Endothelial cell of umbilical vein (primary cell): ENCODE measurements at regions not wholly inside any gene's neighbourhood (a gene's known extent, or its start where the extent isn't known, plus 50 kb on each side); places are given as distances from the start of the nearest gene placed in this dataset.

Source experiments
- BruUV-seq: library from RNA; stranded (reverse); fragments of 400-500 nt; replicated peaks from 2 replicates; lab custom pipeline; 2021; lab: Mats Ljungman, UMichigan
- CTCF ChIA-PET: fragments of 300-600, 350-600 bp; sonication (Branson Sonifier 250); formaldehyde crosslinking; loops from one replicate; lab custom pipeline; 2021; ENCODE audit warnings: antibody characterized with exemption, inconsistent platforms; lab: Charles Lee
- POLR2A ChIA-PET: fragments of 300-600, 350-600 bp; sonication (Branson Sonifier 250); formaldehyde crosslinking; loops from one replicate; lab custom pipeline; 2021; ENCODE audit warnings: antibody characterized with exemption, inconsistent platforms; lab: Charles Lee
- DNase-seq: peaks from one replicate; pipeline ENCODE4 v3.0.0-alpha.2; 2011; ENCODE audit warnings: low read depth, low spot score
- FAIRE-seq: peaks from 2 replicates; lab custom pipeline; 2011; peaks lifted over from hg19 to GRCh38; lab: Jason Lieb, UNC
- H2AFZ ChIP-seq: 2 replicates; pipeline ENCODE4 v1.6.0; 2012; ENCODE audit warnings: low read depth, low read length, control low read depth, inconsistent platforms
- H3K27ac ChIP-seq: 2 replicates; pipeline ENCODE4 v1.5.1; 2011; ENCODE audit warnings: low read depth, mild to moderate bottlenecking, control low read depth, low read length, moderate library complexity; ENCODE audit not compliant: insufficient read depth
- H3K27me3 ChIP-seq, 2 experiments: 2 replicates each; pipeline versions ENCODE4 v1.6.0 to v1.6.1; 2011; ENCODE audit warnings: low read length in 2 of 2, mixed read lengths in 1 of 2; ENCODE audit not compliant: control insufficient read depth in 2 of 2, insufficient read depth in 2 of 2
- H3K36me3 ChIP-seq, 2 experiments: 2 replicates in 1 of 2; 3 replicates in 1 of 2; pipeline ENCODE4 v1.5.1; 2011; ENCODE audit warnings: low read length in 2 of 2, mild to moderate bottlenecking in 1 of 2, moderate library complexity in 1 of 2; ENCODE audit not compliant: control insufficient read depth in 2 of 2, insufficient read depth in 2 of 2; ENCODE audit errors: extremely low read depth in 1 of 2
- H3K4me1 ChIP-seq: 3 replicates; pipeline ENCODE4 v1.5.1; 2011; ENCODE audit warnings: mild to moderate bottlenecking, low read length; ENCODE audit not compliant: control insufficient read depth, insufficient read depth; ENCODE audit errors: extremely low read depth
- H3K4me2 ChIP-seq: 2 replicates; pipeline ENCODE4 v1.6.1; 2011; ENCODE audit warnings: low read length, control low read depth, mixed read lengths; ENCODE audit not compliant: insufficient read depth
- H3K4me3 ChIP-seq, 3 experiments: fragments of 200-600 bp in 1 of 3; sonication (generic), shearing (Covaris generic) in 1 of 3; replicated peaks in 1 of 3; 2 replicates each; pipeline ENCODE4 v1.5.1; 2011 to 2016; ENCODE audit warnings: control low read depth in 3 of 3, low read length in 3 of 3, mild to moderate bottlenecking in 2 of 3, inconsistent platforms in 1 of 3, low read depth in 1 of 3, moderate library complexity in 1 of 3; ENCODE audit not compliant: insufficient read depth in 1 of 3
- H3K79me2 ChIP-seq: 2 replicates; pipeline ENCODE4 v1.6.0; 2012; ENCODE audit warnings: low read length, inconsistent platforms; ENCODE audit not compliant: control insufficient read depth, insufficient read depth
- H3K9ac ChIP-seq: replicated peaks from 2 replicates; pipeline ENCODE3; 2011; ENCODE audit warnings: low read length, control low read depth; ENCODE audit not compliant: insufficient read depth; ENCODE audit errors: extremely low read depth
- H3K9me1 ChIP-seq: replicated peaks from 3 replicates; pipeline ENCODE4 v1.6.0; 2011; ENCODE audit warnings: mild to moderate bottlenecking, low read length; ENCODE audit not compliant: control insufficient read depth, insufficient read depth; ENCODE audit errors: extremely low read depth
- H3K9me3 ChIP-seq: replicated peaks from 2 replicates; pipeline ENCODE4 v1.5.1; 2012; ENCODE audit warnings: low read length, inconsistent platforms; ENCODE audit not compliant: control insufficient read depth, insufficient read depth
- H4K20me1 ChIP-seq: replicated peaks from 2 replicates; pipeline ENCODE3; 2011; ENCODE audit warnings: mild to moderate bottlenecking, low read length; ENCODE audit not compliant: control insufficient read depth, insufficient read depth; ENCODE audit errors: extremely low read depth
- CTCF ChIP-seq, 2 donors: IDR thresholded peaks; 1 replicate in 1 of 2; 2 replicates in 1 of 2; pipeline ENCODE4 v1.5.1; 2011; ENCODE audit warnings: low read length in 2 of 2, mild to moderate bottlenecking in 2 of 2, moderate library complexity in 2 of 2, control low read depth in 1 of 2, inconsistent platforms in 1 of 2, low read depth in 1 of 2; ENCODE audit not compliant: insufficient read depth in 1 of 2; ENCODE audit errors: extremely low read depth in 1 of 2
- EZH2 ChIP-seq: IDR thresholded peaks from 2 replicates; pipeline ENCODE4 v1.6.1; 2012; ENCODE audit warnings: borderline replicate concordance, low read depth, mild to moderate bottlenecking, moderate library complexity, low read length, inconsistent platforms; ENCODE audit not compliant: severe bottlenecking
- FOS ChIP-seq: IDR thresholded peaks from 2 replicates; pipeline ENCODE4 v1.6.1; 2011; ENCODE audit warnings: mild to moderate bottlenecking, low read length, moderate library complexity, borderline replicate concordance; ENCODE audit not compliant: insufficient read depth
- GATA2 ChIP-seq: IDR thresholded peaks from 2 replicates; pipeline ENCODE4 v1.7.0; 2011; ENCODE audit warnings: low read depth, mild to moderate bottlenecking, moderate library complexity, mixed read lengths, low read length; ENCODE audit not compliant: insufficient read length, insufficient read depth
- JUN ChIP-seq: IDR thresholded peaks from 2 replicates; pipeline ENCODE4 v1.6.1; 2011; ENCODE audit warnings: borderline replicate concordance, low read depth; ENCODE audit not compliant: insufficient read length, insufficient read depth
- MAX ChIP-seq: IDR thresholded peaks from 2 replicates; pipeline ENCODE4 v1.6.1; 2011; ENCODE audit not compliant: insufficient read depth, insufficient read length
- MYC ChIP-seq: IDR thresholded peaks from one replicate; pipeline ENCODE4 v1.6.1; 2011; ENCODE audit warnings: mild to moderate bottlenecking, low read depth, low read length
- POLR2A ChIP-seq: IDR thresholded peaks from 2 replicates; pipeline ENCODE4 v1.6.1; 2012; ENCODE audit warnings: low read depth, mild to moderate bottlenecking, control low read depth, low read length
- POLR2AphosphoS5 ChIP-seq: IDR thresholded peaks from 2 replicates; pipeline ENCODE4 v1.6.1; 2012; ENCODE audit warnings: low read depth, mild to moderate bottlenecking, control low read depth, low read length, moderate library complexity; ENCODE audit not compliant: insufficient read depth
- dilution Hi-C: fragments of 300-500 bp; cut with MboI; formaldehyde crosslinking; loops from one replicate; pipeline ENCODE4 v1.15.0; 2019; ENCODE audit warnings: low sequenced_read_pairs; ENCODE audit not compliant: extremely low pct_ligation_motif_present
- intact Hi-C: fragments of 100-400 bp; cut with micrococcal nuclease; formaldehyde crosslinking; loops from one replicate; pipeline ENCODE4 v1.10.0; 2022

GRCh38 chr4:29073571-29073970 lies 1646.6 kb upstream of the PCDH7 start:
- TF ChIP-seq GATA2, result no peak
- TF ChIP-seq JUN, result no peak
- TF ChIP-seq MAX, result no peak
- no peak for TF ChIP-seq CTCF (IDR thresholded peaks at IDR 0.05; ENCODE audit: extremely low read depth in 1 of 2, insufficient read depth in 1 of 2, low read depth in 1 of 2, low read length in 2 of 2)
- no peak for TF ChIP-seq EZH2
- TF ChIP-seq POLR2A, result no peak
- H3K27ac ChIP-seq, result no peak overlapping the region
- POLR2A ChIA-PET, result no interaction called here
- no peaks in the 10 kb centered on the region for H3K9me3 ChIP-seq
- no peak for DNase-seq
- H4K20me1 ChIP-seq, result no peaks in the 10 kb centered on the region
- H3K4me1 ChIP-seq, result no peaks in the 10 kb centered on the region
- no peaks in the 10 kb centered on the region for H3K27me3 ChIP-seq
- no peaks in the 10 kb centered on the region for H3K36me3 ChIP-seq
- intact Hi-C loops, result no loop called here
- H3K9ac ChIP-seq, result no peak overlapping the region
- FAIRE-seq, result no peak
- H3K79me2 ChIP-seq, result no peaks in the 10 kb centered on the region
- BruUV-seq, result no TSS peak
- CTCF ChIA-PET, result no interaction called here
- no peak overlapping the region for H3K4me2 ChIP-seq
- H3K9me1 ChIP-seq, result no peaks in the 10 kb centered on the region
- dilution Hi-C loops, result no loop called here
- no peak overlapping the region for H2AFZ ChIP-seq
- no peak overlapping the region for H3K4me3 ChIP-seq

GRCh38 chr4:29075366-29075765 lies 1644.8 kb upstream of the PCDH7 start:
- Histone ChIP-seq H4K20me1 (no peaks in the 10 kb centered on the region), H3K9ac (no peak overlapping the region), H3K36me3 (no peaks in the 10 kb centered on the region), H3K4me3 (no peak overlapping the region), H3K4me2 (no peak overlapping the region), H3K27ac (no peak overlapping the region), H3K9me1 (no peaks in the 10 kb centered on the region), H3K79me2 (no peaks in the 10 kb centered on the region), H2AFZ (no peak overlapping the region), H3K27me3 (no peaks in the 10 kb centered on the region), H3K9me3 (no peaks in the 10 kb centered on the region), H3K4me1 (no peaks in the 10 kb centered on the region)
- ChIA-PET POLR2A (no interaction called here), CTCF (no interaction called here)
- DNase-seq (no peak), FAIRE-seq (no peak)
- BruUV-seq, result no TSS peak
- intact Hi-C loops (no loop called here), dilution Hi-C loops (no loop called here)
- TF ChIP-seq FOS, result no peak
- TF ChIP-seq MAX, result no peak
- no peak for TF ChIP-seq POLR2AphosphoS5
- no peak for TF ChIP-seq MYC
- no peak for TF ChIP-seq POLR2A
- no peak for TF ChIP-seq GATA2
- no peak for TF ChIP-seq CTCF (IDR thresholded peaks at IDR 0.05; ENCODE audit: extremely low read depth in 1 of 2, insufficient read depth in 1 of 2, low read depth in 1 of 2, low read length in 2 of 2)
- no peak for TF ChIP-seq JUN
- TF ChIP-seq EZH2, result no peak
